ENCODE measurements at regions not wholly inside any gene's neighbourhood (a gene's known extent, or its start where the extent isn't known, plus 50 kb on each side); places are given as distances from the start of the nearest gene placed in this dataset.
"Not testable (repeated sequence)": the region's sequence is repeated elsewhere in the genome, so short reads cannot be mapped to it uniquely, and the experiment has no call there.

DNA sequence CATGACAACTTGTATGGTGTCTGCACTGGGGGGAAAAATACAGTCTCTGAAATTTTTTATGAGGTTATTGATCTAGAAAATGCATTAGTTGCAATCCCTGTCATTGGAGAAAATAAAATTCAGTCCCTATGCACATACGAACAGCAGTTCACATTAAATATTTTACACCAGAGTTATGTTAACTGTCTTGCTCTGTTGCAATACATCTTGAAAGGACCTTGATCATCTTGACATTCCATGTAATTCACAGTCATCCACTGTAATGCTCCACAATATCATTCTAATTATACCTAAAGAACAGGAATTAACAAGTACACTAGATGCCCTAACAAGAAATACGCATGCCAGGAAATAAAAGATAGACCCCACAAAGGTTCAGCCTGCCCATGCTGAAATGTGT, 934.6 kb upstream of the PCDH10 start:
- no peak for DNase-seq (ENCODE audit: low read depth)
- TF ChIP-seq, protein P1, sequence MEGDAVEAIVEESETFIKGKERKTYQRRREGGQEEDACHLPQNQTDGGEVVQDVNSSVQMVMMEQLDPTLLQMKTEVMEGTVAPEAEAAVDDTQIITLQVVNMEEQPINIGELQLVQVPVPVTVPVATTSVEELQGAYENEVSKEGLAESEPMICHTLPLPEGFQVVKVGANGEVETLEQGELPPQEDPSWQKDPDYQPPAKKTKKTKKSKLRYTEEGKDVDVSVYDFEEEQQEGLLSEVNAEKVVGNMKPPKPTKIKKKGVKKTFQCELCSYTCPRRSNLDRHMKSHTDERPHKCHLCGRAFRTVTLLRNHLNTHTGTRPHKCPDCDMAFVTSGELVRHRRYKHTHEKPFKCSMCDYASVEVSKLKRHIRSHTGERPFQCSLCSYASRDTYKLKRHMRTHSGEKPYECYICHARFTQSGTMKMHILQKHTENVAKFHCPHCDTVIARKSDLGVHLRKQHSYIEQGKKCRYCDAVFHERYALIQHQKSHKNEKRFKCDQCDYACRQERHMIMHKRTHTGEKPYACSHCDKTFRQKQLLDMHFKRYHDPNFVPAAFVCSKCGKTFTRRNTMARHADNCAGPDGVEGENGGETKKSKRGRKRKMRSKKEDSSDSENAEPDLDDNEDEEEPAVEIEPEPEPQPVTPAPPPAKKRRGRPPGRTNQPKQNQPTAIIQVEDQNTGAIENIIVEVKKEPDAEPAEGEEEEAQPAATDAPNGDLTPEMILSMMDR (conservative IDR thresholded peaks at IDR 0.05; ENCODE audit: control insufficient read depth, insufficient read depth, low read depth, low read length): no peak
- H3K4me3 ChIP-seq (ENCODE audit: control insufficient read depth, low read depth, low read length): no peak overlapping the region

DNA sequence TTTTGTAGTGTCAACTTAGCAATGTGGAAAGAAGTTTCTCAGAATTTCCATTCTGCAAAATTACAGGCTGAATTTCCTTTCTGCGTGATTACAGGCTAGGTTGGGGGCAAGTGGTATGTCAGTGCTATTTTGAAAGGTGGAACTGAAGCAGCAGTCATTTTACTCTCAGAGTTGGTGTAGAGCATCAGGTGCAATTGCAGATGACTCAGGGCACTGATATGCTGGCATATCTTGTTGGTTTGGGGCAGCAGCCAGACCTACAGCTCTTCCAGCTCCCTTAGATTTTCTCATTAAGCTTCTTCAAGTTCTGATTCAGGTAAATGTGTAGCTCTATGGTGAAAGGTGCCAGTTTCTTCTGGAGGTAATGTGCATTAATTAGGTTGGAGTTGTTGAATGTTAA, 930.7 kb upstream of the PCDH10 start:
- H3K4me3 ChIP-seq (ENCODE audit: control insufficient read depth, low read depth, low read length): no peak overlapping the region
- TF ChIP-seq, protein P1 (conservative IDR thresholded peaks at IDR 0.05; ENCODE audit: control insufficient read depth, insufficient read depth, low read depth, low read length): no peak
- DNase-seq (ENCODE audit: low read depth): no peak

DNA sequence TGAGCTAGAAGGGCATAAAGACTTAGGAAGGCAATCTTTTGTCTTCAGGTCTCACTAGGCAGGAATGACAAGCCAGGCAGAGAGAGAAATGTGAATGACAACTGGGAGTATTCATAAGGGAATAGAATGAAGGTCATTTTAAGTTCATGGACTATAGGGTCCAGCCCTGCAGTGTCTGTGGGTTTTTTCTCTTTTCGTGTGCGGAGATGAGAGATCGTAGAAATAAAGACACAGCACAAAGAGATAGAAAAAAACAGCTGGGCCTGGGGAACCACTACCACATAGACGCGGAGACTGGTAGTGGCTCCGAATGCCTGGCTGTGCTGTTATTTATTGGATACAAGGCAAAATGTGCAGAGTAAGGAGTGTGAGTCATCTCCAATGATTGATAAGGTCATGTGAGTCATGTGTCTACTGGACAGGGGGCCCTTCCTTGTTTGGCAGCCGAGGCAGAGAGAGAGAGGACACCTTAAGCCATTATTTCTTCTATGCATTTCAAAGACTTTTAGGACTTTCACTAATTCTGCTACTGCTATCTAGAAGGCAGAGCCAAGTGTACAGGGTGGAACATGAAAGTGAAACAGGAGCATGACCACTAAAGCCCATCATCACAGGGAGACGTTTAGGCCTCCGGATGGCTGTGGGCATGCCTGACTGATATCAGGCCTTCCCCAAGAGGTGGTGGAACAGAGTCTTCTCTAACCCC, 921.8 kb upstream of the PCDH10 start:
- peak; percentile 6 for DNase-seq (ENCODE audit: low read depth)

DNA sequence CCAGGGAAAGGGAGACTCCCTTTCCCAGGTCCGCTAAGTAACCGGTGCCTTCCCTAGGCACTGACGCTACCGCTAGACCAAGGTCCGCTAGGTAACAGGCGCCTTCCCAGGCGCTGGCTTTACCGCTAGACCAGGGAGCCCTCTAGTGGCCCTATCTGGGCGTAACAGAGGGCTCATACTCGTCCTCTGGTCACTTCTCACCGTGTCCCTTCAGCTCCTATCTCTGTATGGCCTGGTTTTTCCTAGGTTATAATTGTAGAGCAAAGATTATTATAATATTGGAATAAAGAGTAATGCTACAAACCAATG, 921.3 kb upstream of the PCDH10 start:
- DNase-seq (ENCODE audit: low read depth): peak; percentile 25
- TF ChIP-seq, protein P1 (conservative IDR thresholded peaks at IDR 0.05; ENCODE audit: control insufficient read depth, insufficient read depth, low read depth, low read length): peak; percentile 40
- not testable (repeated sequence) for H3K4me3 ChIP-seq (ENCODE audit: control insufficient read depth, low read depth, low read length)

More for the DNA sequence above, 921.8 kb upstream of the PCDH10 start:
- TF ChIP-seq, protein P1 (conservative IDR thresholded peaks at IDR 0.05; ENCODE audit: control insufficient read depth, insufficient read depth, low read depth, low read length): no peak
- no peak overlapping the region for H3K4me3 ChIP-seq (ENCODE audit: control insufficient read depth, low read depth, low read length)

DNA sequence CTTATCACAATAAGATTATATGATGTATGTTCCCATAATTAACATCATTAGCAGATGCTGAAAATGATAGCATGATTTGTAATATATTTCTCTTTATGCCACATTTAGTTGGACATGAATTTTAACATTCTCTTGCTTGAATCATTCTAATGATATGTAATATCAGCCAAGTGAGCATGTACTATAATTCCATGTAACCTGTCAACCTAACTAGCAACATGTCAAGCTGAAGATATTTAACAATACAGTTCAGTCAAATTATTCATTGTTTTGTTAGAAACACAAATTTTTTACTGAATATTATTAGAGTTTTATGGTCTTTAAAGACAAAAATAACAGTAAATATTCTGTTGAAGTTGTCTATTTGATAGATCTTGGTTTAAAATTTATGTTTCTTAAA, 920.4 kb upstream of the PCDH10 start:
- DNase-seq (ENCODE audit: low read depth): no peak
- H3K4me3 ChIP-seq (ENCODE audit: control insufficient read depth, low read depth, low read length): no peak overlapping the region
- TF ChIP-seq, protein P1 (conservative IDR thresholded peaks at IDR 0.05; ENCODE audit: control insufficient read depth, insufficient read depth, low read depth, low read length): no peak

DNA sequence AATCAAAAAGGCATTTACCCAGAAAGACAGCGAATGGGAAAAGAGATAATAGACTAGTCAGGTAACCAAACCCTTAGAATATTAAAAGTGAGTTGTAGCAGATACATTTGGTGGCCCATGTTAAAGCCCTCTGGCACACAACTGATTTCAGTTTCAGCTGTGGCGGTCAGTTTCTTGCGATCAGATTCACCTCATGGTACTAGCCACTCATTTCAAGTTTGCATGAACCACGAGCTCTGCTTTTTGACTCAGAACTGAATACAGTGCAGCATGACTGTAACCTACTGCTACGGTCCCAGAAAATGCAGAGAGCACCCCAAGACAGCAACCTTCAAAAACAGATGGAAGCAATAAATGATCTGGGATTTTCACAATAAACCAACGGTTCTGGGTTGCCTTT, 919.1 kb upstream of the PCDH10 start:
- H3K4me3 ChIP-seq (ENCODE audit: control insufficient read depth, low read depth, low read length): no peak overlapping the region
- no peak for DNase-seq (ENCODE audit: low read depth)
- TF ChIP-seq, protein P1 (conservative IDR thresholded peaks at IDR 0.05; ENCODE audit: control insufficient read depth, insufficient read depth, low read depth, low read length): no peak

DNA sequence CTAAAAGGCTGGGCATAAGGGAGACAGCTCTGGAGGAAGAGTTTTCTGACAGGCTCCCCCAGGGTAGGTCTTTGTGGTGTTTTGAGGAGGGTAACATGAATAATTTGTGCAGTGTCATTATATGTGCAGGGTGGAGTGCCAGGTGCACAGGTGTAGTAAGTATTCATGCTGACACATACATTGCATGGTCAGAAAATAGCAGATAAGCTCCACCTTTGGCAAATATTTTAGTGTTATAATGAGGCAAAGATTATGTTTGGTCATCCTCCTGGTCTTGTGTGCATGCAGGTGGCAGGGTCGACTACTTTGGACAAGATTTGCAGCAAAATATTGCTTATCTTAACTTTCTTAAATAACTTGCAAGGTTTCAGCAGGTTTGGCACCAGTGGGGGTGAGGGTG, 910.4 kb upstream of the PCDH10 start:
- TF ChIP-seq, protein P1 (conservative IDR thresholded peaks at IDR 0.05; ENCODE audit: control insufficient read depth, insufficient read depth, low read depth, low read length): no peak
- no peak for DNase-seq (ENCODE audit: low read depth)
- no peak overlapping the region for H3K4me3 ChIP-seq (ENCODE audit: control insufficient read depth, low read depth, low read length)

Measured in fibroblast of mammary gland (primary cell).